ENCODE measurements at regions not wholly inside any gene's neighbourhood (a gene's known extent, or its start where the extent isn't known, plus 50 kb on each side); places are given as distances from the start of the nearest gene placed in this dataset.

GRCh38 chr4:153938994-153939393, 150.1 kb upstream of the SFRP2 start:
- POLR2A ChIA-PET: no interaction called here
- no peak for DNase-seq (ENCODE audit: extremely low spot score)
- CTCF ChIA-PET: interaction anchor here (1.2 to 1.6 kb wide), 3 partner anchors 10 to 14 kb away, joined by 3 to 7 read pairs (median 3); no protein-coding TSS in a partner anchor
- no peak for TF ChIP-seq CTCF (IDR thresholded peaks at IDR 0.05; ENCODE audit: control extremely low read depth, extremely low read depth, low read depth, missing control alignments)

GRCh38 chr4:153937289-153937688, 148.4 kb upstream of the SFRP2 start:
- no peak for DNase-seq (ENCODE audit: extremely low spot score)
- TF ChIP-seq CTCF (IDR thresholded peaks at IDR 0.05; ENCODE audit: control extremely low read depth, extremely low read depth, low read depth, missing control alignments): no peak
- ChIA-PET POLR2A (no interaction called here), CTCF (interaction anchor here (1.2 kb wide), 1 partner anchor 10 kb away, joined by 4 read pairs; no protein-coding TSS in a partner anchor)

- ChIA-PET POLR2A (no interaction called here), CTCF (no interaction called here)
- no peak for TF ChIP-seq CTCF (IDR thresholded peaks at IDR 0.05; ENCODE audit: control extremely low read depth, extremely low read depth, low read depth, missing control alignments)
- no peak for DNase-seq (ENCODE audit: extremely low spot score)
These were observed 147.2 kb upstream of the SFRP2 start for GRCh38 chr4:153936121-153936520.

- no peak for DNase-seq (ENCODE audit: extremely low spot score)
- ChIA-PET POLR2A (no interaction called here), CTCF (no interaction called here)
- TF ChIP-seq CTCF (IDR thresholded peaks at IDR 0.05; ENCODE audit: control extremely low read depth, extremely low read depth, low read depth, missing control alignments): no peak
These were observed 145.8 kb upstream of the SFRP2 start for GRCh38 chr4:153934688-153935017.

GRCh38 chr4:153933915-153934687, 145.2 kb upstream of the SFRP2 start:
- DNase-seq (ENCODE audit: extremely low spot score): no peak
- POLR2A ChIA-PET: no interaction called here
- CTCF ChIA-PET: interaction anchor here (0.7 to 1.1 kb wide), 3 partner anchors 15 to 60 kb away, joined by 3 to 4 read pairs (median 3); no protein-coding TSS in a partner anchor
- no peak for TF ChIP-seq CTCF (IDR thresholded peaks at IDR 0.05; ENCODE audit: control extremely low read depth, extremely low read depth, low read depth, missing control alignments)

- POLR2A ChIA-PET: no interaction called here
- CTCF ChIA-PET: no interaction called here
- DNase-seq (ENCODE audit: extremely low spot score): no peak
- TF ChIP-seq CTCF (IDR thresholded peaks at IDR 0.05; ENCODE audit: control extremely low read depth, extremely low read depth, low read depth, missing control alignments): no peak
These were observed 142.9 kb upstream of the SFRP2 start for GRCh38 chr4:153931804-153932203.
